GM21360 (cell line): ENCODE measurements at regions not wholly inside any gene's neighbourhood (a gene's known extent, or its start where the extent isn't known, plus 50 kb on each side); places are given as distances from the start of the nearest gene placed in this dataset.

ENCODE experiments used
- ATAC-seq: cut with Tn5 transposase; IDR thresholded peaks from one replicate; pipeline ENCODE4 v1.9.1; 2021; ENCODE audit warnings: mild to moderate bottlenecking, moderate library complexity; ENCODE audit not compliant: unreplicated experiment

DNA sequence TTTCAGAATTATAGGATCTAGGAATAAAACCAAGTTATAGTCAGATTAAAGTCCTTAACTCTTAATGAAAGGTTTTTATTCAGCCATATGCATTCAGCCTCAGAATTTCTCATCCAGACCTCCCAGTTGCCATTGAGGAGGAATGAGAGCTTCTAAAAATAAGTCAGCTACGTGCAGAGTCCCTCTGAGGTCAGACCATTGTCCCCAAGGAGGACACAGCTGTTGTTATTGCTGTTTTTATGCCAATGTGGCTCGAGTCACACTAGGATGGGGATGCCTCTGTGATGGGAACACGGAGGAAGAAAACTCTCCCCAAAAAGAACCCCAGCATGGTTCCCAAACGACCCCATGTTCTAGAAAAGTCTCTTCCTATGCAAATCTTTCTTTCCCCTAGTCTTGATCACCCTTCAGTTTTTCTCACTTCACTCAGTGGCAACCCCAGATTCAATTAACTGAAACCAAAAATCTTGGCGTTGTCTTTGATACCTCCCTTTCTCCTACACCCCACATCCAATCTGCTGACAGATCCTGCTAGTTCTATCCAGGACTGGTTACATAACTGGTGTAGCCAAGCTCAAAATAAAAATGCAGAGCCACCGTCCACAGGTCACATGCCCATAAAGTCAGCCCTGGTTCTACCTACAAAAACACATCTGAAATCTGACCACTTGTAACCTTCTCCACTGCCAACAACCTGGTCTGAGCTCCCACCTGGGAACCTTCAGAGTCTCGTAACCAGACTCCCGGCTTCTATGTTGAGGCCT is 138.2 kb upstream of the ERCC4 start:
- ATAC-seq = no peak

DNA sequence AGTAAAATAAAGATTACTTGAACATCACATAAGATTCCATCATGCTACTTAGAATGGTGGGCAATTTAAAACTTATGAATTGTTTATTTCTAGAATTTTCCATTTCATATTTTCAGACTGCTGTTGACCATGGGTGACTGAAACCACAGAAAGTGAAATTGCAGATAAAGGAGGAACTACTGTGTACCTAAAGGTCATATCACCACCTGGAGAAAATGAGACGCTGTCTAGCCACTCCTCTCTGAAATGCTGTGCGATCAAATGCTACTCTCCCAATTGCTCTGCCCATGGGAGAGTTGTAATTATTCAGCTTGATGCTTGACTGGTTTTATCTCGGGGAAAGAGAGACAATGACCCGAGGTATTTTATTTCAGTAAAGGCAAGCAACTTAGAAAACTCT is 128.9 kb upstream of the ERCC4 start:
- no peak for ATAC-seq

DNA sequence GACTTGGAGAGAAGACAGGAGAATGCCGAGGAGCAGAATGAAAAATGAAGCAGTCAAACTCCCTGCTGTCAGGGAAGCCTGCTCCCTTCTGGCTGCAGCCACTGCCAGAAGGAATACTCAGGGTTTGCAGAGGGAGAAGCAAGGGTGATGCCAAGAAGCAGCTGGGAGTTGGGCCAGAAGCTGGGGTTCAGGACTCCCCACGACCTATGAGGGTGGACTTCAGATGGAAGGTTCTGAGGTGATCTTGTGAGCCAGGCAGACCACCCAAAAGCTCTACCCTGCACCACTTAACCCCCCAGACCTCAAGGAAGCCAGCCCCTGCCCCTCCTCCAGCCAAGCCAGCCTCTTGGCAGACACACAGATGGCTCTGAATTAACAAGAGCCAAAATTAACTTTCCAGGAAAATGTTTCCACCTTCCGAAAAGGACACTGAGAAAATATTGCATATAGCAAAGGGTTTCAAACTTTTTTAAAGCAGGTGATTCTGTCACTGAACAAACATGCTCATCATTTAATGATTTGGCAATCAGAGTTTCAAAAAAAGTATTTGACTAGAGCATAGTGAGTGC is 126.0 kb upstream of the ERCC4 start:
- ATAC-seq = no peak

- no peak for ATAC-seq
Measured at GRCh38 chr16:13795131-13795530, 124.8 kb upstream of the ERCC4 start.

- no peak for ATAC-seq
Measured at GRCh38 chr16:13797718-13798117, 122.2 kb upstream of the ERCC4 start.

GRCh38 chr16:13798211-13798610 is 121.7 kb upstream of the ERCC4 start:
- no peak for ATAC-seq

DNA sequence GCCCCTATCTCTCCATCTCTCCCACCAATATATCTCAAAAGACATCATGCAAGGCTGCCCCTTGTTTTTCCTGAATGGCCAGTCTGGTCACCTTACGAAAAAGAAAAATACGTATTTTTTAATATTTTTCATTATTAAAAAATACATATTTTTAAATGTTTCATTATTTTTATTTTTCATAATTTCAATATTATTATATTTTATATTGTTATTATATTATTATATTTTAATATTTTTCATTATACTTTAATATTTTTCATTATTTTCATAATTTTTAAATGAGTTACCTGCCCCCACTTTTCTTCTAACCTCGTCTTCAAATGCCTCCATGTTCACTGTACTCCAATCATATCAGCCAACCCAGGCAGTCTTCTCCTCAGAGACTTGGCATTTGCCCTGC is 116.0 kb upstream of the ERCC4 start:
- no peak for ATAC-seq

DNA sequence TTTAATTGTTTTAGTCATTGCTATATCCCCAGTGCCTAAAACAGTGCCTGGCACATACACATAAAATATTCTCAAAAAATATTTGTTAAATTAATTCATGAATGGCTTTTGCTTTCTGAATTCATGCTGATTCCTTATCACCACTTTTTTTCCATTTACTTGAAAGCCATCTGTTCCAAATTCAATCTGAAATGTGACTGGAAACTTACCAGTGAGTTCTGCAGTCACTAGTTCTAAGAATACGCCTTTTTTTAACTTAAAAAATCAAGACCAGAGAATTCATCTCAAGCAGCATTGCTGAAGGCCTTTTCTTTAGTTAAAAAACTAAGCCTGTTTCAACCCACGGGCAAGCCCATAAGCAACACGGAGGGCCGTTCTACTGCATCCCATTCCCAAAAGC is 114.0 kb upstream of the ERCC4 start:
- no peak for ATAC-seq

DNA sequence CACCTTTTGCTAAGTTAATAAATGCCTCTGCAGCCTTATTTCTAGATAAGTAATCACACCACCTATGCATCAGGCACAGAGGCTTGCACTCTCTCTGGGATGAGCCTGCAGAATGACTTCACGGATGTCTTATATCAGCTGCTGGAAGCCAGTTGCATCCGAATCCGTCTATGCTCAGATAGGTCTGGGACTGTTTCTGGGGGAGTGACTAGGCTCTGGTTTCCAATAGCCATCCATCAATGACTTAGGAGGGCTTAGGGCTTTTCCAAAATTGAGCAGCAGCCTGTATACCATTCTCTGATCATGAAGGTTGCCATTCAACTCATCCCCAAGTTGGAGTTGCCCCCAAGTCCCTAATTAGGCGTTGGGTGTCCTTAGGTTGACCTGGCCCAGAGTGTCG is 113.3 kb upstream of the ERCC4 start:
- no peak for ATAC-seq

- ATAC-seq = no peak
Measured at GRCh38 chr16:13808102-13808501, 111.9 kb upstream of the ERCC4 start.

GRCh38 chr16:13809765-13810164 is 110.2 kb upstream of the ERCC4 start:
- ATAC-seq = no peak

- no peak for ATAC-seq
Measured at GRCh38 chr16:13811834-13812233, 108.1 kb upstream of the ERCC4 start.

DNA sequence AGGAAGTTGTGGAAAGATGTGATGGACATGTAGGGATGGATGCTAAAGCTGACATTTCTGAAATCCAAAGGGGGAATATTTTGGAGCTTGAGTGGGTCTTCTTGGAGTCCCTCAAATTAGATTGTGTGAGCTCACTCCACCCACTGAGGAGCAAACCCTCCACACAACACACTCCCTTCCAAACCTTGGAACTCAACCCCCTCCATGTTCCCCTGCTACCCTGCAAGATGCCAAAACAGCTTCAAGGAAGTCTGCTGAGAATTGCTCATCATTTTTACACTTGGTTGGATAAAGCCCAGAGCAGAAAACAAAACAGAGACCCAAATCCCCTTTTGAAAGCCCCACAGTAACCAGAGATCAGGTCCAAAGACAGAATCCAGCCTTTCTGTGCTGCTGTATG is 103.3 kb upstream of the ERCC4 start:
- no peak for ATAC-seq

DNA sequence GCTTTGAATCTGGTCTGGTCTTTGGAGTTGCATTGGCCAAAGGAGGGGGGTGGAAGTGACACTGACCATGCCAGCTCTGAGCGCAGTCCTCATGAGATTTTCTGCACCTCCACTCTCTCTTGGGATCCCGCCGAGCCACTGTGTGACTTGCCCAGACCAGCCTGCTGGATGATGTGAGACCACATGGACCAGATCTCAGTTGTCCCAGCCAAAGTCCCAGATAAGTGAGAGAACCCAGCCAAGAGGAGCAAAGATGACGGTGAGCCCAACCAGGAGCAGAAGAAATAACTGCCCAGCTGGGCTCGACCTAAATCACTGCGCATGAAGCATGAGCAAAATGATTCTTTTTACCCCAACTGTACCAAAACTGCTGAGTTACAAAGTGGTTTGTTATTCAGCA is 96.5 kb upstream of the ERCC4 start:
- no peak for ATAC-seq

GRCh38 chr16:13829697-13830299 is 90.2 kb upstream of the ERCC4 start:
- no peak for ATAC-seq

- no peak for ATAC-seq
Measured at GRCh38 chr16:13833515-13833914, 86.4 kb upstream of the ERCC4 start.

GRCh38 chr16:13835387-13835786 is 84.6 kb upstream of the ERCC4 start:
- no peak for ATAC-seq

DNA sequence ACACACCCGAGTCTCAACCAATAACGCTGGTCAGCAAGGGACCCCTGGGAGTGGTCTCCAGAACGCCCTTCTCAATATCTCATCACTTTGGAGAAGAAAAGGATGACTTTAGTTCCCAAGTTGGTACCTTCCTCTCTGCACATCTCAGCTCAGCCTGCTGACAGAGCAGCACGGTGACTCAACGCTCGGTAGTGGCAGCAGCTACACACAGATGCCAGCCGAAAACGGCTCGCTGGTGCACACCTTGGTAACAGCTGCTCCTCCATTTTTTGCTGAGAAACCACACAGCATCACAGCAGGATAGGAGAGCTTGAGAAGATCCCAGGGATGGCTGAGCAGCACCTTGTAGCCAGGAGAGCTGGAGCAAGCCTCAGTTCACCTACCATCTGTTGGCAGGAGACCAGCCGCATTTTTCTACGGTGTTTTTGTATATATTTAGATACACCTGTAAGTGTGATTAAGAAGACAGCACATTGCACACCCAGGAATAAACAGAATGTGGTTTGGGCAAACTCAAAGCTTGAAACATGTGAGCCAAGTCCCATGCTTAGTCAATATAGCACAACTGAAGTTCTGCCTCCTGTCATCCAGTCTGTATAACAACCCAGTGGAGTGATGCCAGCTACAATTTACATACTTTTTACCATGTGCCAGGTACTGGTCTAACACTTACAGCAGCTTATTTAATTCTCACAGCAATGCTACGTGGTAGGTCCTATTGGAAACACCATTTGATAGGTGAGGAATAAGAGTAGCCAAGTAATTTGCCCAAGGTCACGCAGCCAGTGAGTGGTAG is 83.8 kb upstream of the ERCC4 start:
- ATAC-seq = no peak

- ATAC-seq = no peak
Measured at GRCh38 chr16:13838401-13839190, 81.4 kb upstream of the ERCC4 start.

DNA sequence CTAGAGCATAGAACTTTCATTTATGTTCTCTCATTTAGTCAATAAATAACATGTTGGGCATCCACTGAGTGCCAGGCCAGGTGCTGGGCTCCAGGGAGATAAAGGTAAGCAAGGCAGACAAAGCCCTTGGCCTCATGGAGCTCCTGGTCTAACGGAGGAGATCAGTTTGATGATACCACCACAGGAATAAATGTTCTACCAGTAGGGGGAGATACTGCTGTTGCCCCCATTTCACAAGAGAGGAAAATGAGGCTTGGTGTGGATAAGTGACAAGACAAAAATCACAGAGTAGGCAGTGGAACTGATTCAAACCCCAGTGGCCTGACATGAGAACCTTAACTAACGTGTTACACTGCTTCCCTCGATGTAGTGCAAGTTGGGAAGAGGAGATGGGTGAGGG is 80.4 kb upstream of the ERCC4 start:
- ATAC-seq = no peak

DNA sequence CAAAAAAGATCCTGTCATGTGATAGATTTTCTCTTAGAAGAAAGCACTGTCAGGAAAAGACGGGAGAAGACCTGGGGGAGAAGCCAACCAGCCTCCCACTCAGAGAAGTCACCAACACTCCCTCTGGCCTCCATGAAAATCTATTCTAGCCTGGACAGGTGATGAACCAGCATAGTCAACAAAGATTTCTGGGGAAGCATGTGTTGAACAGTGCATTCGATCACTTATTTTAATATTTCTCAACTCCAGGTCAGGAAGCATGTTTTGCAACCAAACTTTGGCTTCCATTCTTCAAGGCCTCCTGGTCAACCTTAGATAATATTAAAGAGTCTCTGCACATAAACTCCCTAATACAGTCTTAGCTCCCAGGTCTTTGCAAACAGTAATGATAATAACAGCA is 74.7 kb upstream of the ERCC4 start:
- ATAC-seq = no peak
